ENCODE measurements at regions not wholly inside any gene's neighbourhood (a gene's known extent, or its start where the extent isn't known, plus 50 kb on each side); places are given as distances from the start of the nearest gene placed in this dataset.

DNA sequence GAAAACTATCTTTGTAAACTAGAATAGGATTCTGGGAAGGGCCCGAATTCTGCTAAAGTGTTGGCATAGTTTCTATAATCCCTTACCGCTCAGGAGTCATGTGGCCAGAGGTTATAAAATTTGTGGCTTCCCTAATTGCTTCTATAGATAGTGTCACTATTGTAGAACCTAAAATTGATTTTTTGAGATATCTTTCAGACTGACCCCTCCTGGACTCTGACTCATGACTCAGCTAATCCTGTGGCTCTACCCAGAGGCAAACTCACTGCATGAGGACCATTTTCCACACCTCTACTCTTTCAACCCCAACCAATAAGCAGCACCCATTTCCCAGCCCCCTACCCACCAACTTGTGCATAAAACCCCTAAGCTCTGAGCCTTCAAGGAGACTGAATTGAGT lies 61.8 kb upstream of the PRSS23 start:
- TF ChIP-seq RAD21 (IDR thresholded peaks at IDR 0.05), result no peak
- TF ChIP-seq, protein P1, sequence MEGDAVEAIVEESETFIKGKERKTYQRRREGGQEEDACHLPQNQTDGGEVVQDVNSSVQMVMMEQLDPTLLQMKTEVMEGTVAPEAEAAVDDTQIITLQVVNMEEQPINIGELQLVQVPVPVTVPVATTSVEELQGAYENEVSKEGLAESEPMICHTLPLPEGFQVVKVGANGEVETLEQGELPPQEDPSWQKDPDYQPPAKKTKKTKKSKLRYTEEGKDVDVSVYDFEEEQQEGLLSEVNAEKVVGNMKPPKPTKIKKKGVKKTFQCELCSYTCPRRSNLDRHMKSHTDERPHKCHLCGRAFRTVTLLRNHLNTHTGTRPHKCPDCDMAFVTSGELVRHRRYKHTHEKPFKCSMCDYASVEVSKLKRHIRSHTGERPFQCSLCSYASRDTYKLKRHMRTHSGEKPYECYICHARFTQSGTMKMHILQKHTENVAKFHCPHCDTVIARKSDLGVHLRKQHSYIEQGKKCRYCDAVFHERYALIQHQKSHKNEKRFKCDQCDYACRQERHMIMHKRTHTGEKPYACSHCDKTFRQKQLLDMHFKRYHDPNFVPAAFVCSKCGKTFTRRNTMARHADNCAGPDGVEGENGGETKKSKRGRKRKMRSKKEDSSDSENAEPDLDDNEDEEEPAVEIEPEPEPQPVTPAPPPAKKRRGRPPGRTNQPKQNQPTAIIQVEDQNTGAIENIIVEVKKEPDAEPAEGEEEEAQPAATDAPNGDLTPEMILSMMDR (IDR thresholded peaks at IDR 0.05; ENCODE audit: low read depth, low read length, missing input control), result no peak
- no peak for TF ChIP-seq SP1 (IDR thresholded peaks at IDR 0.05)
- no peak for TF ChIP-seq ATF3 (IDR thresholded peaks at IDR 0.05)
- TF ChIP-seq, protein P2, sequence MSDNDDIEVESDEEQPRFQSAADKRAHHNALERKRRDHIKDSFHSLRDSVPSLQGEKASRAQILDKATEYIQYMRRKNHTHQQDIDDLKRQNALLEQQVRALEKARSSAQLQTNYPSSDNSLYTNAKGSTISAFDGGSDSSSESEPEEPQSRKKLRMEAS (IDR thresholded peaks at IDR 0.05), result no peak
- no peak for TF ChIP-seq TAF1 (conservative IDR thresholded peaks at IDR 0.05)
- TF ChIP-seq JUND (IDR thresholded peaks at IDR 0.05), result no peak
- TF ChIP-seq RXRA (IDR thresholded peaks at IDR 0.05), result no peak

Measured in liver (tissue), 3 donors.